NCI-H526 (cell line): ENCODE measurements at regions not wholly inside any gene's neighbourhood (a gene's known extent, or its start where the extent isn't known, plus 50 kb on each side); places are given as distances from the start of the nearest gene placed in this dataset.

Source experiments
- DNase-seq, 2 experiments: peaks; one replicate each; lab custom pipeline; 2025; lab: John Stamatoyannopoulos, UW

GRCh38 chr3:177981576-177981975 is 554.7 kb upstream of the KCNMB2 start:
- DNase-seq: no peak

GRCh38 chr3:177982034-177982433 is 554.2 kb upstream of the KCNMB2 start:
- DNase-seq: no peak

GRCh38 chr3:177983320-177983719 is 552.9 kb upstream of the KCNMB2 start:
- no peak for DNase-seq

DNA sequence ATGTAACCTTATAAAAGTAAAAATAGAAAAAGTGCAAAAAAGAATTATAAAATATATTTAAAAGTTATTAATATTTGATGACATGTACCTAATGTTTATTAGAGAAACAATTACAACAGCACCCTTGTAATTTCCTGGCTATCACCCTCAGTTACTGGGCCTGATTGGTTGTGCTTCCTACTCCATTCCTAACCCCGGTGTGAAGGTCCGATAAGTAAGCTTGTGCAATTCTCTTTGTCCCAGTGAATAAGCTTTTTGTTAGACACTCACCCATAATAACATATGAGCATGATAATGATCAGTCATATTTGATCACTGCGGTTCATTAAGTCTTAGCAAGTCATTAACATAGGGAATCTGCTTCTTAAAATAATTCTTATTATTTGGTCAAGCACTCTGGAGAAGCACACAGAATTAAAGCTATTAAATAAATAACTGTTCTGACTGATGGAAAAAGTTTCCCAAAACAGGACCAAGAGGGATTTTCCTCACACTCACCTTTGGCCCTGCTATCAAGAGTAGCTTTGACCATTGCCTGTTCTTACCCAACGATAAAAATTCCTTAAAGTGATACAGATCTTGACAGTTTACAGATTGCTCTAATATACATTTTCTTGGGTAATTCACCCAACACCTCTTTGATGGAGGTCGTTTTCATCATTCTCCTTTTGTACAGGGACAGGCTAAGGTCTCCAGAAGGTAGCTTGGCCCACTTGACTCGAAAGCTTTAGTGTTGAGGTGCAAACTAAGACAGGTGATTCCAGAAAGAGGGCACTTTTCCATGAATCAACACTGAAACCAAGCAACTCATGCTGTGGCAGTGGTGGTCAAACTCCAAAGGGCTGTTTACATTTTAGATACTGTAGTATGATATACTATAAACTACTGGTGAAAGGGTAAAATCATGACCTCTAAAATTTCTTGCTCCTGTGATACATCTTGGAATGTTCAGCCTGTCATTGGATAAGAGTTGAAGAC is 543.0 kb upstream of the KCNMB2 start:
- DNase-seq: no peak

DNA sequence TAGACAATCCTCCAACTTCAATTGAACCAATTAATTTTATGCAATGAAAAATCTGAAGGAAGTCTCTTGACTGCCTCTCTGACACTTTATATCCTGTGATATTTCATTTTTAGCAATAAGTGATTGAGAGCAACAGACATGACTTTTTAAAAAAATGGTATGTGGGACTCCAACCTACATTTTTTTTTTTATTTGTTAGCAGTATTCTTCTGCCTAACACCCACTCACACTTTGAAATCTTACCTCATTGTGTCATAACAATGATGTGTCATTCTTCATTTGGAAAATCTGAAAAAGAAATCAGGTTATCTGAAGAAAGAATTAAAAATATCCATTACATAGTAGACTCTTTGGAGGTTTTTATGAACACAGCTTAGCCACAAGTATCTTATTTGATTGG is 541.3 kb upstream of the KCNMB2 start:
- no peak for DNase-seq

DNA sequence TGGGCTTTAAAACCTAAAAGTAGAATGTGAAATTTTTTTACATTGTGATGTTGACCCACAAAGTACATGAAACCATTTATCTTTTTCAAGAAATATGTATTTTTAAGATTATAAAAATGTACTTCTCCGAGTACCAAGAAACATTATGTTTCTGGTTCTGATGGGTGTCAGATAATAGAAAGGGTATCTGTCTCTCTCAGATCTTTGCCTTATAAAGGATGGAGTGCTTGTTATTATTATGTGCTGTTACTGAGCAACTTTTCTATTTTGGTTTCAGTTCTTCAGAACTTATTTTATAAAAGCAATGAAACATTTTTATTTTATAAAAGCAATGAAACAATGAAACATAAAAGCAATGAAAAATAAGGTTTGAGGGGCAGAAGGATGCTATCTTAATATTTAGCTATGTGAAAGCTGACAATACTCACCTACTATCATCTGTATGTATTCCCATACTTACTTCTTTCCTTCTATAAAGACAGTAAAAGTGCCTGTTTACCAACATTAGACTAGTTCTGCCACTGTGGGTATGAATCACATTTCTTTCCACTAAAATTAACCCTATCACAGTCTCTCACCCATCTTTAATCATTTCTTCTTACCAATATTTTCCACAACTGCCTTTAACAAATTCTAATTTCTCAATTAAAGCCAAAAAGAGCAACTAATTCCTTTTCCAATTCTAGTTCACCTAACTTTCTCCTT is 540.7 kb upstream of the KCNMB2 start:
- DNase-seq: no peak

DNA sequence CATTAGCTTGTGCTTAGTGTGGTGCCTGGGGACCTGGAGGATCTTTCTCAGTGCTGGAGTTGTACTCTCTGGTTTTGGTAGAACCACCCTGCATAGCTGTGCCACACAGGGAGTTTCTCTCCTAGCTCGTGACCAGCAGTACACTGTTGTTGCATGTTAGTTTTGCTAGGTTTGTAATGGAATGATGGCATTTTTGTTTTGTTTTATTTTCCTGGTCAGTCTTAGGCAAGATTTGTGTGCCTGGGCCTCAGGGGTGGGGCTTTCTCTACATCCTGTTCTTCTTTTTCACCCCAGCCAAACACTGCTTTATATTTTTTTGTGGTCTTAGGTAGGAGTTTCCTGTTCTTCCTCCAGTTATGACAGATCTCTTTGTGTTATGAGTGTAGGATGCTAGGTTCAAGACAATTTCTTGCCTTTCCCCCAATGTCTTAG is 534.5 kb upstream of the KCNMB2 start:
- no peak for DNase-seq

DNA sequence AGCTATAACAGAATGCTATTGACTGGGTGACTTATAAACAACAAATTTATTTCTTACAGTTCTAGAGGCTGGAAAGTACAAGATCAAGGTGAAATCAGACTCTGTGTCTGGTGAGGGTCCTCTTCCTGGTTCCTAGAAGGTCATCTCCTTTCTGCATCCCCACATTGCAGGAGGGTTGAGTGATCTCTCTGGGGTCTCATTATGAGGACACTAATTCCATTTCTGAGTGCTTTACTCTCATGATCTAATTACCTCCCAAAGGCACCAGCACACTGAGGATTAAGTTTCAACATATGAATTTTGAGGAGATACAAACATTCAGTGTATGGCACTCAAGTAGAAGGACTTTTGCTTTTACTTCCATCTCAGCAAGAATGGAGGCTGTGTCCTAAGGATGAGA is 534.1 kb upstream of the KCNMB2 start:
- DNase-seq: no peak

DNA sequence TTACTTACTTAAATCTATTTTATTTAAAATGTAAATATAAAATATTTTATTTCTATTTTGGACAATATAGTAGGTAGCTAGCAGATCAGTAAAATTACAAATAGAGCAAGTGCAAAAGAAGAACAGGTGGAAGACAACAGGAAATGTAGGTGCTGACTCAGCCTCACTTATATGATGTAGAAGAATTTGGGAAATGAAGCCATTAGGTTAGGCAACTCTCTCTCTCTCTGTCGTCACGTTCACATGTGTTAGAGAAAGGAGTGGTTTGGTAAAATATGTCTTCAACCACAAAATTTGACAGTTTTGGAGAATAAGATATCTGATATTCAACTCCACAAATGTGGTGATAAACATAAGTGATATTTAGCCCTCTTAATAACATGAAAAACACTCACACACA is 532.5 kb upstream of the KCNMB2 start:
- DNase-seq: no peak

GRCh38 chr3:178005961-178006360 is 530.3 kb upstream of the KCNMB2 start:
- DNase-seq: no peak

DNA sequence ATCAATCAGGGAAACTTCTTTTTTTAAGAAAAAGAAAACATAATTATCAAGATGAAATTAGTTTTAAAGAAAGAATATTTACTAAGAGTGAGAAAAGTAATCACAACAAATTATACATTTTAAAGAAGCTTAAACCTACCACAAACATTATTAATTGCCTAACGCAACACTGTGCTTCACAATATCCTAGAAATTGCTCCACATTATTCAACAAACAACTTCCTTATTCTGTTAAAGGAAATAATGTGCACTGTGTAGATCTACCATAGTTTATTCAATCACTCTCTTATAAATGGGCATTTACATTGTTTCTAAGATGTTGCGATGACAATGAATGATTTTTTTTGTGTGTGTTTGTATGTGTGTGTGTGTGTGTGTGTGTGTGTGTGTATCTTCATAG is 525.9 kb upstream of the KCNMB2 start:
- no peak for DNase-seq

- no peak for DNase-seq
Measured at GRCh38 chr3:178019645-178020044, 516.6 kb upstream of the KCNMB2 start.

DNA sequence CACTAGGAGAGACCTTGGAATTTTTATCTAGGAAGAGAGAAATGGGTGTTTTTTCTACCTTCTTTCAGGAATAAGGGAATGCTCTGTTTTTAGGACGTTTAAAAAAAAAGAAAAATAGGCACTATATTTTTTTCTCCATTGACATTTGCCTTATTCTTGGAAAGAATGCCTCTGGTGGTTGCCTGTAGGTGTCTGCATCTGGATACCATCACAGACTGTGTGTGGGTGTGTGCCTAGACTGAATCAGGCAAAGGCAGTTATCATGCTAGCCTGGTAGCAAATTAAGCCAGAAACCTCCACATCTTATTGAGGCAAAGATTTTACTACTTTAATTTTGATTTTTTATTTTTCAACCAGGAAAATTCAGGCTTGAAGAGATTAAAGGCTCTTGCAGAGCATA is 513.6 kb upstream of the KCNMB2 start:
- no peak for DNase-seq

DNA sequence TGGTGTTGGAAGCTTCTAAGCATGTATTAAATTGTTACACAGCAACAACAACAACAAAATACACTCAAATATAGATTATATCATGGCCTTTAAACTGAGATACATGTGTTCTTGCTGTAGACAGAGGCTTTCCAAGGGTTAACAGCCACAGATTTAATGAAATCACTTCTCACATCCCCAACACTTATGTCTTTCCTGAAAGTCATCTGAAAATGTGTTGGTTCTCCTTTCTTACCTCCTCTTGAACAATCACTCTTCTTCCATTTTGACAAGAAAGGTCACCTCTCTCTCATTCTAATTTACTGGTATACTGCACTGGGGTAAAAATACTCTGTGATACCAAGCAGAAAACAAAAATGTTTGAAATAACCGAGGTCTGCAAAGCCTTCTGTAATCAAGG is 507.3 kb upstream of the KCNMB2 start:
- DNase-seq: no peak

GRCh38 chr3:178036451-178037144 is 499.6 kb upstream of the KCNMB2 start:
- DNase-seq: no peak

DNA sequence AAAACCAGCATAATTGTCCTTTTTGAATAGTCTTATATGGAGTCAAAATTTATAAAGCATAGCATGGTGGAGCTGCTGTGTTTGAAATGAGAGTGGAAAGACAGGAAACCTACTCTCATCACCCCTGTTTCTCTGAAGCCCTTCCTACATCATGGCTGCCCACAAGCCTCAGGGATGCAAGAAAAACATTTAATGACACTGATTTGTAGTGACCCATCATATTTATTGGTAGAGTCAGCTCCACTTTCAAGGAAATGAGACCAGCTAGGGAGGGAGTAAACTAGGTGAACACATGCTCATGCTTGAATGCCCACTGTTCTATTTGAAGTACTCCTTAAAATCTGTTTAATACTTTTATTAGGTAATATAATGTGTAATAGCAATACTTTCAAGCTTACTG is 494.3 kb upstream of the KCNMB2 start:
- DNase-seq: no peak

- no peak for DNase-seq
Measured at GRCh38 chr3:178042376-178042775, 493.9 kb upstream of the KCNMB2 start.

DNA sequence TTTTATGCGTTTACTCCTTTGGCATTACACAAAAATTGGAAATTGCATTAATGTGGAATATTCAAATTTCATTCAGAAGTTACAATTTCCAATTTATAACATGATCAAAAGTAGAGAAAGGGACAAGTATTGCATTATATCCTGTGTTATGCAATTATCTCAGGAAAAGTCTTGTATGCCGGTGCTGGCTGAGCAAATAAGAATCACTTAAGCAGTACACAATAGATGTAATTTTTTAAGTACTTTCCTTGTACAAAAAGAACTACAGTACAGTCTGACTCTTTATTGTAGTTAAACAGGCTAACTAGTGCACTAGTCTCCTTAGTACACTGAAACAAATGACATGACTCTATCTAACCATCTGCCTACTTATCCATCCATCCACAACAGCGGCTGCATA is 493.2 kb upstream of the KCNMB2 start:
- DNase-seq: no peak

- no peak for DNase-seq
Measured at GRCh38 chr3:178044320-178044719, 491.9 kb upstream of the KCNMB2 start.

DNA sequence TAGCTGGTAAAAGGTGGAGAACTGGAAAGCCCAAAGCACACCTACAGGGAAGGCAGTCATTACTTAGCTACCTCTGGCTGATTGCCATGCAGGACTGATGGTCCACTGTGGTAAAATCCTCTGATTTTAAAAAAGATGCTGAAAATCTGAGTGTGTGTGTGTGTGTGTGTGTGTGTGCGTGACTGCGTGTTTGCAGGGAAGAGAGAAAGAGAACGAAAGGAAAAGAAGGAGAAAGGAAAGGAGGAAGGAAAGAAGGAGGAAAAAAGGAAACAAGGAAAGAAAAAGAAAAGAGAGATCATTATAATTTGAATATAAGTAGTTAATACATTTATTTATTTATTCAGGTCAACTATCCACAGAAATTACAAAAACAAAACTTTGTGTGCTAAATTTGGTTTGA is 488.7 kb upstream of the KCNMB2 start:
- no peak for DNase-seq

DNA sequence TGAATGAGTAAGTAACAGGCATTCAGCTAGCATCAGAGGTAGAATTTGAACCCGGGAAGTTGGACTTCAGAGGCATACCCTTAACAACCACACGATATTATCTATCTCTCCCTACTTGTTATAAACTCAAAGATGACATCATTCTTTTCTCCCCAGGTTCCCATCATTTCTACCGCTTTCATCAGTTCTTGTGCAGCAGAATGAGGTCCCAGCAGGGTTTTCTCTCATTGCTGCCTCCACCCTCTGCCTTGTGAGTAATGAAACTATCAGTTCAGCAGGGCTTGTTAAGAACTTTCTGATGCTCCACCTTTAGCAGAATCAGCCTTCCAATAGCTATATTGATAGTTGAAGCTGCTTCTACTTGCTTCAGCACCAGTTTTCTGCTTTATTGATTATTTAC is 487.5 kb upstream of the KCNMB2 start:
- no peak for DNase-seq

- DNase-seq: no peak
Measured at GRCh38 chr3:178054471-178054870, 481.8 kb upstream of the KCNMB2 start.

DNA sequence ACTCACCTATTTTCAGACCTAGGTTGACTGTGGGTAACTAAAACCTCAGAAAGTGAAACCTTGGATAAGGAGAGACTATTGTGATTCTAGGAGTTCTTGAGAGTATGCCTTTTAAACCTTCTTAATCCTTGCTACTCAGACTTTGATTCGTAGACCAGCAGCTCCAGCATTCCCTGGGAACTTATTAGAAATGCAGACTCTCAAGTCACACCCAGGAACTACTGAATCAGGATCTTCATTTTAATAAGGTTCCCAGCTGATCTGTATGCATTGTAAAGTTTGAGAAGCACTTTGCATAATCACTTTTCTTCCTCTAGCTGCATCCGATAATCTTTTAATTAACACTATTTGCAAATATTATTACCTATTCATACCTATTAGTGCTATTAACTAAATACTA is 480.3 kb upstream of the KCNMB2 start:
- DNase-seq: no peak
